Right lobe of liver (tissue), 6 donors: ENCODE measurements at regions not wholly inside any gene's neighbourhood (a gene's known extent, or its start where the extent isn't known, plus 50 kb on each side); places are given as distances from the start of the nearest gene placed in this dataset.

Experiments used
- ATAC-seq, 4 donors: fragments of 200-7000 bp; cut with Tn5 transposase; one replicate each; pipeline ENCODE4 v1.9.1; 2020; ENCODE audit warnings: mild to moderate bottlenecking in 4 of 4, moderate library complexity in 4 of 4
- DNase-seq, 3 donors: peaks; one replicate each; pipeline ENCODE4 v3.0.0-alpha.2; 2020
- H3K27ac ChIP-seq, 3 donors: fragments of 200-600 bp; one replicate each; pipeline ENCODE4 v1.8.0; 2022
- H3K27me3 ChIP-seq, 2 donors: fragments of 200-600 bp; one replicate each; pipeline ENCODE4 v1.8.0; 2022
- H3K36me3 ChIP-seq, 4 donors: fragments of 200-600 bp; sonication (generic) in 1 of 4; one replicate each; pipeline versions ENCODE4 v1.5.1 to v1.8.0; 2017 to 2022; ENCODE audit warnings: control low read depth in 1 of 4
- H3K4me1 ChIP-seq, 4 donors: fragments of 200-600 bp; sonication (generic) in 1 of 4; one replicate each; pipeline versions ENCODE4 v1.5.1 to v1.8.0; 2017 to 2022; ENCODE audit warnings: control low read depth in 1 of 4
- H3K4me3 ChIP-seq, 3 donors: fragments of 200-600 bp; one replicate each; pipeline ENCODE4 v1.8.0; 2022
- H3K9me3 ChIP-seq, 4 donors: fragments of 200-600 bp; sonication (generic) in 1 of 4; one replicate each; pipeline versions ENCODE4 v1.5.1 to v1.8.0; 2017 to 2022; ENCODE audit warnings: control low read depth in 1 of 4
- CTCF ChIP-seq, 4 donors: fragments of 200-600 bp in 3 of 4; fragments of 450-650 bp in 1 of 4; IDR thresholded peaks; one replicate each; pipeline versions ENCODE4 v1.5.1 to v1.8.0; 2016 to 2022; ENCODE audit warnings: antibody characterized with exemption in 4 of 4, mild to moderate bottlenecking in 2 of 4
- POLR2A ChIP-seq: fragments of 450-650 bp; IDR thresholded peaks from one replicate; pipeline ENCODE4 v1.6.1; 2017; ENCODE audit warnings: antibody characterized with exemption, mild to moderate bottlenecking
- WGBS: methylation state at CpG from one replicate; pipeline ENCODE4 v1.1.6; 2018; ENCODE audit warnings: low coverage, low lambda C conversion rate; ENCODE audit not compliant: insufficient coverage; ENCODE audit errors: missing lambda C conversion rate; 5-methylcytosine and 5-hydroxymethylcytosine counted together
- intact Hi-C, 2 donors: fragments of 100-400 bp; cut with DNase I; formaldehyde crosslinking; loops; one replicate each; pipeline versions ENCODE4 v1.11.2 to v1.14.1; 2022
- donor health status: DM: no; HTN: yes; CAD: no.
- donor health status: DM: no; HTN: no; CAD: no.
- donor health status: DM: no; HTN: no; CAD: no.
- donor health status: DM: no; HTN: yes; CAD: no.
- donor health status: DM: no; HTN: yes; CAD: no.

DNA sequence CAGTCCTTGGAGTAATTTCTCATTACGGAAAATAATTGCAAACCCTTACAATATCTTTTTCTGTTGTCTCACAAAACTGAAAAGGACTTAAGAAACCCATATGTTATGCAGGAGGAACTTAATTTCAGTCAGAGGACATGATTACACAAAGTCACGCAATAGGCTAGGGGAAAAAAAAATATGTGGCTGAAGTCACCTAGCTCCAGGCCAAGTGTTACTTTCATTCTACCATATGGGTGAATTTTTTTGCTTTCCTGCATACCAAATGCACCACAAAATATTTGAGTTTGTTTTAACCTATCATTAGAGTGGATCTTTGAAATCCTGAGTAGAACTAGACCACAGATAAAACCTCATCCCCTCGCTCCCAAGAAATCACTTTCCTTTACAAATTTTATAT, 523.5 kb downstream of the CAAP1 start:
- 69% methylated on average over 3 of the region's 3 CpGs for WGBS
- Histone ChIP-seq H3K4me1 (no peaks in the 10 kb centered on the region), H3K4me3 (no peak overlapping the region), H3K9me3 (no peaks in the 10 kb centered on the region), H3K27ac (no peak overlapping the region), H3K27me3 (no peaks in the 10 kb centered on the region), H3K36me3 (no peaks in the 10 kb centered on the region)
- intact Hi-C loops, result no loop called here
- TF ChIP-seq POLR2A, result no peak
- TF ChIP-seq CTCF (IDR thresholded peaks at IDR 0.05), result no peak
- ATAC-seq (no peak), DNase-seq (no peak)

DNA sequence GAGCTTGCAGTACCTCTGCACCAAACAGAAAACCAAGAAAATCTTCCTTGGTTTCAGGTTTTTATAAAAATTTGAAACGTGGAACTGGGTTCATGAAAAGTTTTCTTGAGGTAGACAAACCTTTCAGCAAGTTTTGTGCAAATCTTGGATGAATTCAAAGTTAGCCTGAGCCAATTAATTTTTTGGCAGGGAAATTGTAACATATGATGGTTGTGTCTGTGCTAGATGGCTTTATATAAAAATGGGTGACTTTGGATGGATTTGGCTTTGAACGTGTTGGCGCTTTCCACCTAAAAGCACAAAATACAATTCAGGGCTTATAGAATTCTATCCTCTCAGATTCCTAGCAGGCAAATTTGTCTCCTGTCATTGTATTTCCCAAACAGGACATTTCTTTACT, 524.4 kb downstream of the CAAP1 start:
- intact Hi-C loops, result no loop called here
- no peak for DNase-seq
- Histone ChIP-seq H3K27ac (no peak overlapping the region), H3K4me1 (no peaks in the 10 kb centered on the region), H3K36me3 (no peaks in the 10 kb centered on the region), H3K27me3 (no peaks in the 10 kb centered on the region), H3K4me3 (no peak overlapping the region), H3K9me3 (no peaks in the 10 kb centered on the region)
- 60% methylated on average over 3 of the region's 3 CpGs for WGBS
- no peak for ATAC-seq
- no peak for TF ChIP-seq CTCF (IDR thresholded peaks at IDR 0.05)
- no peak for TF ChIP-seq POLR2A

DNA sequence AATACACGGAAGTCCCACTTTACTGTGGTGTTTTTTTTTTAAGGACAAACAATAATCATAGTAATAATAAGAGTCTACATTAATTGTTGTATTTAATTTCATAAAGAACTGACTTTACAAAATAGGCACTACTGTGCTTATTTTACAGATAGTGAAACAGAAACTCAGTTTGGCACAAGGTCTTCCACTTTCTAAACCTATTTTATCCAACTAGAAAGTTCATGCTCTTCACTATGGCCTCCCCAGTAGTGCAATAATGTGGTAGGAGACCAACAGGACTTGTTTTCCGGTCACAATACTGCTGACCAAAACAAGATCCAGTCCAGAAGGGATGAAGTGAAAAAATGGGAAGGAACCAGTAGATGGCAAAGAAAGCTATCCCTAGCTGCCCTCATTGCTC, 531.6 kb downstream of the CAAP1 start:
- intact Hi-C loops, result no loop called here
- 51% methylated on average over 2 of the region's 2 CpGs for WGBS
- H3K4me1 ChIP-seq, result no peaks in the 10 kb centered on the region
- H3K36me3 ChIP-seq, result no peaks in the 10 kb centered on the region
- no peak overlapping the region for H3K4me3 ChIP-seq
- ATAC-seq, result no peak
- no peaks in the 10 kb centered on the region for H3K9me3 ChIP-seq
- H3K27me3 ChIP-seq, result no peaks in the 10 kb centered on the region
- DNase-seq, result no peak
- H3K27ac ChIP-seq, result no peak overlapping the region
- TF ChIP-seq CTCF (IDR thresholded peaks at IDR 0.05) (no peak), POLR2A (no peak)

GRCh38 chr9:26358836-26359235, 533.8 kb downstream of the CAAP1 start:
- TF ChIP-seq CTCF (IDR thresholded peaks at IDR 0.05) (no peak), POLR2A (no peak)
- no peaks in the 10 kb centered on the region for H3K9me3 ChIP-seq
- DNase-seq (no peak), ATAC-seq (no peak)
- H3K36me3 ChIP-seq, result no peaks in the 10 kb centered on the region
- no peaks in the 10 kb centered on the region for H3K4me1 ChIP-seq
- no peak overlapping the region for H3K27ac ChIP-seq
- H3K27me3 ChIP-seq, result no peaks in the 10 kb centered on the region
- intact Hi-C loops, result no loop called here
- no peak overlapping the region for H3K4me3 ChIP-seq

DNA sequence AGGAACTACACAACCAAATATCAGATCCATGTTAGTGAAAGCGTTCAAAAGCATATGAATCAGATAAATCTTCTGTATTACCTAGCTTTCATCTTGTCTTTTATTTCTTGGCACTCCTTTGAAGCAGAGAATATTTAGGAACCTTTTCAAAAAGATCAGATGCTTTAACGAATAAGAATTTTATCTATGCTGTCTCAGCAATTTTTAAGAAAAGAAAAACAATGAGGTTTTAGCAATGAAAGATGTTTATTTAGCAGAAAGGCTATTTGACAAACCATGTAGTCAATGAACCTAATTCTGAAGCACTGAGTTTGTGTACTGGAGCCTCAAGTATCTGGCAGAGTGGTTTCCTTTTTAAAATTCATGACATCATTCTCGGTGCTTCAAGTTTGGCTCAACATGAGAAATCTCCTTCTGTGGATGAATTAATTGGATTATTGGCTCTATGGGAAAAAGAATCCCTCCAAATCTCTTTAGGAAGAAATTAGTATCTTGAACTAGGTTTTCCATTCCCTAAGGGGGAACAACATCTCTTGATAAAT, 534.7 kb downstream of the CAAP1 start:
- ATAC-seq (no peak), DNase-seq (no peak)
- intact Hi-C loops, result no loop called here
- H3K4me3 ChIP-seq, result no peak overlapping the region
- no peak overlapping the region for H3K27ac ChIP-seq
- no peaks in the 10 kb centered on the region for H3K27me3 ChIP-seq
- no peaks in the 10 kb centered on the region for H3K4me1 ChIP-seq
- TF ChIP-seq CTCF (IDR thresholded peaks at IDR 0.05) (no peak), POLR2A (no peak)
- WGBS, result 37% methylated on average over 3 of the region's 3 CpGs
- H3K36me3 ChIP-seq, result no peaks in the 10 kb centered on the region
- H3K9me3 ChIP-seq, result no peaks in the 10 kb centered on the region
